ENCODE measurements at regions not wholly inside any gene's neighbourhood (a gene's known extent, or its start where the extent isn't known, plus 50 kb on each side); places are given as distances from the start of the nearest gene placed in this dataset.
"Not testable (repeated sequence)": the region's sequence is repeated elsewhere in the genome, so short reads cannot be mapped to it uniquely, and the experiment has no call there.

DNA sequence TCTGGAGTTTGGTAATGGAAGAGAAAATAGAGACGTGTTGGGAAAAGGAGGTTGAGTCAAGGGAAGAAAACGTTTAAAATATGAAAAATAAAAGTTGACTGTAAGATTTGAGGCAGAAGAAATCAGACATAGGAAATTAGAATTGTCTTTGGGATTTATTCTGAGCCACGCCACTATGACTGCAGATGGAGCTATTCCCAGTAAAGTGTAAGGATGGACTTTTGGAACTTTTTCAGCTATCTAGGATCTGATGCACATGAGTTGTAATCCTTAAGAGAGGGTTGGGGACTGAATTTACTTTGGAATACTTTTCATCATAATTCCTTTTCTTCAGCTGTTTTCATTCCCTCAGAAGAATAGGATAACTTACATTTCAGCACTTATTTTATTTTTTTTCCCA lies 336.7 kb downstream of the FAM170A start:
- no peaks in the 10 kb centered on the region for H3K4me1 Mint-ChIP-seq (ENCODE audit: low read depth)
- H3K9me3 Mint-ChIP-seq (ENCODE audit: low read depth): peaks cover 13% of the 10 kb centered on the region
- H3K27me3 Mint-ChIP-seq: no peaks in the 10 kb centered on the region
- H3K4me3 Mint-ChIP-seq (ENCODE audit: low read depth): no peak overlapping the region
- H3K36me3 Mint-ChIP-seq (ENCODE audit: insufficient read depth): peaks cover 1% of the 10 kb centered on the region
- no peak overlapping the region for H3K27ac Mint-ChIP-seq
- TF ChIP-seq, protein P1, sequence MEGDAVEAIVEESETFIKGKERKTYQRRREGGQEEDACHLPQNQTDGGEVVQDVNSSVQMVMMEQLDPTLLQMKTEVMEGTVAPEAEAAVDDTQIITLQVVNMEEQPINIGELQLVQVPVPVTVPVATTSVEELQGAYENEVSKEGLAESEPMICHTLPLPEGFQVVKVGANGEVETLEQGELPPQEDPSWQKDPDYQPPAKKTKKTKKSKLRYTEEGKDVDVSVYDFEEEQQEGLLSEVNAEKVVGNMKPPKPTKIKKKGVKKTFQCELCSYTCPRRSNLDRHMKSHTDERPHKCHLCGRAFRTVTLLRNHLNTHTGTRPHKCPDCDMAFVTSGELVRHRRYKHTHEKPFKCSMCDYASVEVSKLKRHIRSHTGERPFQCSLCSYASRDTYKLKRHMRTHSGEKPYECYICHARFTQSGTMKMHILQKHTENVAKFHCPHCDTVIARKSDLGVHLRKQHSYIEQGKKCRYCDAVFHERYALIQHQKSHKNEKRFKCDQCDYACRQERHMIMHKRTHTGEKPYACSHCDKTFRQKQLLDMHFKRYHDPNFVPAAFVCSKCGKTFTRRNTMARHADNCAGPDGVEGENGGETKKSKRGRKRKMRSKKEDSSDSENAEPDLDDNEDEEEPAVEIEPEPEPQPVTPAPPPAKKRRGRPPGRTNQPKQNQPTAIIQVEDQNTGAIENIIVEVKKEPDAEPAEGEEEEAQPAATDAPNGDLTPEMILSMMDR (IDR thresholded peaks at IDR 0.05; ENCODE audit: unreplicated experiment): no peak
- DNase-seq (ENCODE audit: low spot score, unreplicated experiment): no peak

DNA sequence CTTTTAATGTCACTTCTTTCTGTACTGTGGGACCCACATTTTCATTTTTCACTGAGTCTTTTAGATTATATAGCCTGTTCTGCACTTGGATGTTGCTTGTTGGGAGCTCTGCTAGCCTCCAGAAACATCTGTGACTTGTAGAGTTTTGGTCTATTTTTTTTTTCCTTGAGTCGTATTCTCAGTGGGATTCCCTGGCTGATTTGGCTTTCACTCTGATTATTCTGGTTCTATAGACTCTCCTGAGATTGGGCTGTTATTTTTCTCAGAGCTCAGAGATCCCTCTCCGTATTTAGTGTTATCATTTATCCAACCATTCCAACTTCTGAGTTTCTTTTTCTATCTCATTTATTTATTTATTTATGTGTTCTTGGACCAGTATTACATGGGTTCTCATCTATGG lies 339.3 kb downstream of the FAM170A start:
- Mint-ChIP-seq H3K27me3 (no peaks in the 10 kb centered on the region), H3K4me1 (ENCODE audit: low read depth) (no peaks in the 10 kb centered on the region), H3K27ac (no peak overlapping the region), H3K36me3 (ENCODE audit: insufficient read depth) (peaks cover 1% of the 10 kb centered on the region), H3K9me3 (ENCODE audit: low read depth) (peaks cover 11% of the 10 kb centered on the region), H3K4me3 (ENCODE audit: low read depth) (no peak overlapping the region)
- DNase-seq (ENCODE audit: low spot score, unreplicated experiment): no peak
- TF ChIP-seq, protein P1 (IDR thresholded peaks at IDR 0.05; ENCODE audit: unreplicated experiment): no peak

DNA sequence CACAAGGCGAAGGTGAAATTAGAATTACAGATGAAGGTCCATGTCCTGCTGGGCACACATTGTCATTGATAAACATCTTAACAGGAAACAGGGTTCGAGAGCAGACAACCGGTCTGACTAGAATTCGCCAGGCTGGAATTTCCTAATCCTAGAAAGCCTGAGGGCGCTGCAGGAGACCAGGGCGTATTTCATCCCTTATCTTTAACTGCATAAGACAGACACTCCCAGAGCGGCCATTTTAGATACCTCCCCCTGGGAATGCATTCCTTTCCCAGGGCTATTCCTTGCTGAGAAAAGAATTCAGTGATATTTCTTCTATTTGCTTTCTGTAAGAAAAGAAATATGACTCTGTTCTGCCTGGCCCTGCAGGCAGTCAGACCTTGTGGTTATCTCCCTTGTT lies 357.7 kb downstream of the FAM170A start:
- not testable (repeated sequence) for H3K4me1 Mint-ChIP-seq (ENCODE audit: low read depth); H3K27ac Mint-ChIP-seq; DNase-seq (ENCODE audit: low spot score, unreplicated experiment); H3K4me3 Mint-ChIP-seq (ENCODE audit: low read depth); H3K36me3 Mint-ChIP-seq (ENCODE audit: insufficient read depth); H3K27me3 Mint-ChIP-seq
- H3K9me3 Mint-ChIP-seq (ENCODE audit: low read depth): peaks cover 26% of the 10 kb centered on the region

DNA sequence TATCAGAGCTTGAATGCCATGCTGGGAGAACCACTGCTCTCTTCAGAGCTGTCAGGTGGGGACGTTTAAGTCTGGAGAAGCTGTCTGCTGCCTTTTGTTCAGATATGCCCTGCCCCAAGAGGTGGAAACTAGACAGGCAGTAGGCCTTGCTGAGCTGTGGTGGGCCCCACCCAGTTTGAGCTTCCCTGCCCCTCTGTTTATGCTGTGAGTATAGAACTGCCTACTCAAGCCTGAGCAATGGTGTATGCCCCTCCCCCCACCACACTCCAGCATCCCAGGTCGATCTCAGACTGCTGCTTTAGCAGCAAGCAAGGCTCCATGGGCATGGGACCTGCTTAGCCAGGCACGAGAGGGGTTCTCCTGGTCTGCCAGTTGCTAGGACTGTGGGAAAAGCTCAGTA lies 362.3 kb downstream of the FAM170A start:
- Mint-ChIP-seq H3K4me3 (ENCODE audit: low read depth) (no peak overlapping the region), H3K27me3 (no peaks in the 10 kb centered on the region), H3K9me3 (ENCODE audit: low read depth) (peaks cover 17% of the 10 kb centered on the region), H3K36me3 (ENCODE audit: insufficient read depth) (peaks cover 2% of the 10 kb centered on the region), H3K27ac (no peak overlapping the region), H3K4me1 (ENCODE audit: low read depth) (no peaks in the 10 kb centered on the region)
- no peak for DNase-seq (ENCODE audit: low spot score, unreplicated experiment)
- TF ChIP-seq, protein P1 (IDR thresholded peaks at IDR 0.05; ENCODE audit: unreplicated experiment): no peak

DNA sequence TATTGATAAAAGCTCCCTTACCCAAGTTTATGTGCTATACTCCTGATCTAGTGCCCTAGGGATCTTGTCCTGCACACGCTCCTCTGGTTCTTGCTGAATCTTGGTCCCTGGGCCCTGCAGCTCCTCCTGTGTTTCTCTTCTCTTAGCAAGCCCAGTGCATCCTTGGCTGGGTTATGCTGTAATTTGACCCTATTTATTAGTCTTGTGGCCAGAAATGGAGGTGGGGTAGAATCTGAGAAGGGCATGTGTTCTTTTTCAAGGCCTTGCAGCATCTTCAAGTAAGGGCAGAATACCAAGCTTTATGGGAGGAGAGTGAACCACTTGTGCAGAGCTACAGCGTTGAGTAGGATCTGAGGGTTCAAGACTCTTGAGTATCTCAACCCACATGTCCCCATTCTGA lies 366.8 kb downstream of the FAM170A start:
- Mint-ChIP-seq H3K4me1 (ENCODE audit: low read depth) (no peaks in the 10 kb centered on the region), H3K9me3 (ENCODE audit: low read depth) (peaks cover 4% of the 10 kb centered on the region), H3K27ac (no peak overlapping the region), H3K27me3 (no peaks in the 10 kb centered on the region), H3K36me3 (ENCODE audit: insufficient read depth) (no peaks in the 10 kb centered on the region), H3K4me3 (ENCODE audit: low read depth) (no peak overlapping the region)
- no peak for DNase-seq (ENCODE audit: low spot score, unreplicated experiment)
- TF ChIP-seq, protein P1 (IDR thresholded peaks at IDR 0.05; ENCODE audit: unreplicated experiment): no peak

DNA sequence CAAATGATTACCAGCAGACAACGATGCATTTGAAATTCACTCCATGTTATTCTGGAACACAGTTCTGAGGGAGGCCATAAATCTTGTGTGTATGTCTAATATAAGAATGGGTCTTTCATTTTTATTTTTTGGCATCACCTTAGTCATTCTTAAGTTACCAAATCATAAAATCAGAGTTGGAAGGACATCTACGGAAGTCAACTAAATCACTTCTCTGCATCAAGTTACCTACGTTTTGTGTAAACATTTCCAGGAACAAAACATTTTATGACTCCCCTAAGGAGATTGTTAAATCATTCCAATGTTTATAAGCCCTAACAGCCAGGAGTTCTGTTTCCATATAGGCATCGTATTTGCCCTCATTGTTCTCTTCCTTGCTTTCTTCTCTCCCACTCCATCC lies 378.2 kb downstream of the FAM170A start:
- TF ChIP-seq, protein P1 (IDR thresholded peaks at IDR 0.05; ENCODE audit: unreplicated experiment): no peak
- H3K27ac Mint-ChIP-seq: no peak overlapping the region
- H3K27me3 Mint-ChIP-seq: no peaks in the 10 kb centered on the region
- no peaks in the 10 kb centered on the region for H3K9me3 Mint-ChIP-seq (ENCODE audit: low read depth)
- no peak overlapping the region for H3K4me3 Mint-ChIP-seq (ENCODE audit: low read depth)
- no peak for DNase-seq (ENCODE audit: low spot score, unreplicated experiment)
- H3K4me1 Mint-ChIP-seq (ENCODE audit: low read depth): no peaks in the 10 kb centered on the region
- no peaks in the 10 kb centered on the region for H3K36me3 Mint-ChIP-seq (ENCODE audit: insufficient read depth)

Data from progenitor cell of endocrine pancreas (in vitro differentiated cells).